ENCODE measurements at regions not wholly inside any gene's neighbourhood (a gene's known extent, or its start where the extent isn't known, plus 50 kb on each side); places are given as distances from the start of the nearest gene placed in this dataset.

DNA sequence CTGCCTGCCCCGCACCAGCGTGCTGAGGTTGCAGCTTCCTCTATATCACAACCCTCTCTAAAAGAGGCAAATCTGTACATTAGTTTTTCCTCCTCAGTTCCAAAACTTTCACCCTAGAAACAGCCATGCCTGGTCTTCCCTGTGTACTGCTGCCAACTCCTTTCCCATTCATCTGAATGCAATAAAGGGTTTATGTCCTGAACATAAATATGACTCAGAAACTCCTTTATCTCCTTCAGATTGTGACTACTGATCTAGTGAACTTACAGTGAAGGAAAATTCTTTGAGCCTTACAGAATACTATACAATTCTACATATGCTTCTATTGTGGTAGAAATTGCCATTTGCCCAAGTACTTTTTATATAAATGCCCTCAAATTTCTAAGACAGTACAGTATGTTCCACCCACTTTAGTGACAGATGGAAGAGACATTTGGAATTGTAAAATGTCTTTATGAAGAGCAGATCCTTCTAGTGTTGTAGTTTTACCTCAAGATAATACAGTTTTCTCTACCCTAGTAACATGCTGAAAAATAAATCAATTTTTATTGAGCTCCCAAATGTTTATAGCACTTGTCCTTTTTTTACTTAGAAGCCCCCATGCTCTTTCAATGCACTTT is 345.1 kb upstream of the SNX7 start:
- no peak for DNase-seq
- H3K27ac Mint-ChIP-seq, result no peak overlapping the region
- H3K9me3 Mint-ChIP-seq, result no peaks in the 10 kb centered on the region
- no peaks in the 10 kb centered on the region for H3K27me3 Mint-ChIP-seq
- Histone ChIP-seq H3K4me1 (ENCODE audit: insufficient read depth, low read length) (no peaks in the 10 kb centered on the region), H3K27ac (ENCODE audit: low read depth in 1 of 2, low read length in 2 of 2) (no peak overlapping the region), H3K27me3 (ENCODE audit: control insufficient read depth in 1 of 2, insufficient read depth in 2 of 2, low read length in 2 of 2) (no peaks in the 10 kb centered on the region), H3K9me3 (ENCODE audit: control insufficient read depth in 1 of 2, insufficient read depth in 1 of 2, low read length in 2 of 2) (no peaks in the 10 kb centered on the region), H3K36me3 (ENCODE audit: insufficient read depth, low read length) (no peaks in the 10 kb centered on the region), H3K4me3 (ENCODE audit: low read length) (no peak overlapping the region)
- ATAC-seq (ENCODE audit: poor library complexity), result no peak
- CTCF ChIA-PET, result no interaction called here
- no peaks in the 10 kb centered on the region for H3K36me3 Mint-ChIP-seq (ENCODE audit: low read depth)
- POLR2A ChIA-PET, result no interaction called here
- no peaks in the 10 kb centered on the region for H3K4me1 Mint-ChIP-seq (ENCODE audit: low read depth)
- TF ChIP-seq, protein P1, sequence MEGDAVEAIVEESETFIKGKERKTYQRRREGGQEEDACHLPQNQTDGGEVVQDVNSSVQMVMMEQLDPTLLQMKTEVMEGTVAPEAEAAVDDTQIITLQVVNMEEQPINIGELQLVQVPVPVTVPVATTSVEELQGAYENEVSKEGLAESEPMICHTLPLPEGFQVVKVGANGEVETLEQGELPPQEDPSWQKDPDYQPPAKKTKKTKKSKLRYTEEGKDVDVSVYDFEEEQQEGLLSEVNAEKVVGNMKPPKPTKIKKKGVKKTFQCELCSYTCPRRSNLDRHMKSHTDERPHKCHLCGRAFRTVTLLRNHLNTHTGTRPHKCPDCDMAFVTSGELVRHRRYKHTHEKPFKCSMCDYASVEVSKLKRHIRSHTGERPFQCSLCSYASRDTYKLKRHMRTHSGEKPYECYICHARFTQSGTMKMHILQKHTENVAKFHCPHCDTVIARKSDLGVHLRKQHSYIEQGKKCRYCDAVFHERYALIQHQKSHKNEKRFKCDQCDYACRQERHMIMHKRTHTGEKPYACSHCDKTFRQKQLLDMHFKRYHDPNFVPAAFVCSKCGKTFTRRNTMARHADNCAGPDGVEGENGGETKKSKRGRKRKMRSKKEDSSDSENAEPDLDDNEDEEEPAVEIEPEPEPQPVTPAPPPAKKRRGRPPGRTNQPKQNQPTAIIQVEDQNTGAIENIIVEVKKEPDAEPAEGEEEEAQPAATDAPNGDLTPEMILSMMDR (IDR thresholded peaks at IDR 0.05), result no peak
- no peak overlapping the region for H3K4me3 Mint-ChIP-seq
- intact Hi-C loops (cut with DNase I, micrococcal nuclease), result no loop called here

DNA sequence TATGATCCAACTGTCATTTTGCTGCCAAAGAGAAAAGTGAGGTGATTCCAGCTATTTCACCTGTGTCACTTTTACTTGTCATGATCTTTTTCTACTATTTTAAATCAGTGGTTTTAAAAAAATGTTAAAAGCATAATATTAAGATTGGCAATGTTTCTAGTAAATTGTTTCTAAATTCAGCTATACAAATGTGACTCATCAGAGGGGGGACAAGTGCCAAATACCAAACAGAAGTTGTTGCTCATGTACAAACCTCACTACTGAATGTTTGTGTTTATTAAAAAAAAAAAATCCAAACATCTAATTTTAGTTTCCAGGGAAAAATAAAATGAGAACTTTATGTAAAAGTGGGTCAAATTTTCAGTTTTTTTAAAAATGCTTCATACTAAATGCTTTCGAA is 346.2 kb upstream of the SNX7 start:
- ATAC-seq (ENCODE audit: poor library complexity) (no peak), DNase-seq (no peak)
- TF ChIP-seq, protein P1 (IDR thresholded peaks at IDR 0.05), result no peak
- H3K36me3 Mint-ChIP-seq (ENCODE audit: low read depth), result no peaks in the 10 kb centered on the region
- H3K27me3 ChIP-seq (ENCODE audit: control insufficient read depth in 1 of 2, insufficient read depth in 2 of 2, low read length in 2 of 2), result no peaks in the 10 kb centered on the region
- no peaks in the 10 kb centered on the region for H3K9me3 Mint-ChIP-seq
- no peaks in the 10 kb centered on the region for H3K9me3 ChIP-seq (ENCODE audit: control insufficient read depth in 1 of 2, insufficient read depth in 1 of 2, low read length in 2 of 2)
- H3K27ac ChIP-seq (ENCODE audit: low read depth in 1 of 2, low read length in 2 of 2), result no peak overlapping the region
- CTCF ChIA-PET, result no interaction called here
- POLR2A ChIA-PET, result no interaction called here
- no peak overlapping the region for H3K4me3 ChIP-seq (ENCODE audit: low read length)
- intact Hi-C loops (cut with DNase I, micrococcal nuclease), result no loop called here
- H3K4me1 Mint-ChIP-seq (ENCODE audit: low read depth), result no peaks in the 10 kb centered on the region
- H3K27ac Mint-ChIP-seq, result no peak overlapping the region
- no peaks in the 10 kb centered on the region for H3K36me3 ChIP-seq (ENCODE audit: insufficient read depth, low read length)
- H3K4me1 ChIP-seq (ENCODE audit: insufficient read depth, low read length), result no peaks in the 10 kb centered on the region
- no peak overlapping the region for H3K4me3 Mint-ChIP-seq
- no peaks in the 10 kb centered on the region for H3K27me3 Mint-ChIP-seq

DNA sequence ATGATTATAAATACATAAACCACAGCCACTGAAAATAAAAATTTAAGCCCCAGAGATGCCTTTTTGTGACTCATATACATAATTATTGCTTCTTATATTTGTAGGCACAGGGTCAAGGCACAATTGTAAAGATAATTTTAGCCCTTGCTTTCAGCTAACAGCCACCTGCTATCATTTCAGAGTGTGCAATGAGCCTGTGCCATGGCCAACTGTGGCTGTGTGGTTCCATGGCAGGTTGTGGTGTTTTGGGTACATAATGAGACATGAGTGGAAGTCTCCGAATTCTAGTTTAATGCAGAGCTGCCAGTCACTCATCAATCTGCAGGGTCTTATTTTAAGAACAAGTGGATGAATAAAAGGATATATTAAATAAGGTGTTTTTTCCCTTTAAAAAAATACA is 346.9 kb upstream of the SNX7 start:
- ChIA-PET POLR2A (no interaction called here), CTCF (no interaction called here)
- ATAC-seq (ENCODE audit: poor library complexity), result no peak
- H3K4me3 ChIP-seq (ENCODE audit: low read length), result no peak overlapping the region
- no peaks in the 10 kb centered on the region for H3K27me3 ChIP-seq (ENCODE audit: control insufficient read depth in 1 of 2, insufficient read depth in 2 of 2, low read length in 2 of 2)
- Mint-ChIP-seq H3K27me3 (no peaks in the 10 kb centered on the region), H3K9me3 (no peaks in the 10 kb centered on the region), H3K4me3 (no peak overlapping the region), H3K27ac (no peak overlapping the region), H3K36me3 (ENCODE audit: low read depth) (no peaks in the 10 kb centered on the region), H3K4me1 (ENCODE audit: low read depth) (no peaks in the 10 kb centered on the region)
- H3K27ac ChIP-seq (ENCODE audit: low read depth in 1 of 2, low read length in 2 of 2), result no peak overlapping the region
- TF ChIP-seq, protein P1 (IDR thresholded peaks at IDR 0.05), result no peak
- H3K4me1 ChIP-seq (ENCODE audit: insufficient read depth, low read length), result no peaks in the 10 kb centered on the region
- no peaks in the 10 kb centered on the region for H3K9me3 ChIP-seq (ENCODE audit: control insufficient read depth in 1 of 2, insufficient read depth in 1 of 2, low read length in 2 of 2)
- intact Hi-C loops (cut with DNase I, micrococcal nuclease), result no loop called here
- H3K36me3 ChIP-seq (ENCODE audit: insufficient read depth, low read length), result no peaks in the 10 kb centered on the region
- DNase-seq, result no peak

Measured in CD4-positive, alpha-beta T cell (primary cell).